GM12874 (cell line): ENCODE measurements at regions not wholly inside any gene's neighbourhood (a gene's known extent, or its start where the extent isn't known, plus 50 kb on each side); places are given as distances from the start of the nearest gene placed in this dataset.

ENCODE experiments used
- CTCF ChIP-seq: IDR thresholded peaks from 2 replicates; pipeline ENCODE4 v1.5.1; 2011; ENCODE audit warnings: low read depth, mild to moderate bottlenecking, control low read depth, low read length, moderate library complexity; ENCODE audit not compliant: insufficient read depth

DNA sequence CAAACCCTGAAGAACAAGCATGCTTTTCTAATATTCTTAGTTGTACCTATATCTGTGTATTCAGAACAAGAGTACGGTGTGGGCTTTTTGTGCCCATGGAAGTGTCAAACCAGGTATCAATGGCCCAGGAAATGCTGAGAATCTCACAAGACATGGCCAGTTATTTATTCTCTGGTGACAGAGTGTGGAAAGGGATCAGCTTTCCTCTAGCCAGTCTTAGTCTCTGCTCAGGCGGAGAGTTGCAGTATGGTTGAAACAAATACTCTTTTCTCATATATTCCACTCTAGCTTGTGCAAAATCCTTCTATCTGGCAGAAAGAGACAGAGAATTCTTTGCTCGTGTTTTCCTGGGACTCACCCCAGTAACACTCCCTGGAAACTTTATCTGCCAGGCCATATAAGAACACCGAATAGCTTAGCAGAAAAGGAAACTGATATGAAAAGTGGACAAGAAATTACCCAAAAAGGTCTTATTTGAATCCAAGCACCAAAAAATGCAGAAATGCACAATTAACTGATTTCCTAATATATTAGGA lies 173.3 kb upstream of the RSPO3 start:
- TF ChIP-seq CTCF, result no peak

DNA sequence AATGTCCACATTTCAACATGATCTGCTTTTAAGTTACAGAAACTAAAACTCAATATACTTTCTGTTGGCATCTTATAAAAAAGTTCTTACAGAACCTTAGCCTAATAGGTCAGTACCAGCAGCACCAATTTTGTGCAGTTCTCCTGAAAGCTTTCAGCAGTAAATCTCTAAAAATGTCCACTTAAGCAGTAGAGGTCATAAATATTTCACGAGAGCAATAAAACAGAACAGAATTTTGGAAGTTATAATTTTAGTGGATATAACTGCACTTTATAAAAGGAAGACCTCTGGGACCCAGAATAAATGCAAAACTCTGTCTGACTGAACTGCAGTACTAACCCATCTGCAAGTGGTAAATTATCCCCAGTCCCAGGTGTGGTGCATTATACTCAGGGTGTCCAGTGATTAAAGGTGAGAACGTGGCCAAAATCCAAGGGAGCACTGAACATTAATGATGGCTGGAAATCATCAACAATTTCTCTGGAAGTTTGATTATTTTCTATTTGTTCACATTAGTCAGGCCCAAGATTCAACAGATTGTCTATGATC lies 172.6 kb upstream of the RSPO3 start:
- no peak for TF ChIP-seq CTCF

DNA sequence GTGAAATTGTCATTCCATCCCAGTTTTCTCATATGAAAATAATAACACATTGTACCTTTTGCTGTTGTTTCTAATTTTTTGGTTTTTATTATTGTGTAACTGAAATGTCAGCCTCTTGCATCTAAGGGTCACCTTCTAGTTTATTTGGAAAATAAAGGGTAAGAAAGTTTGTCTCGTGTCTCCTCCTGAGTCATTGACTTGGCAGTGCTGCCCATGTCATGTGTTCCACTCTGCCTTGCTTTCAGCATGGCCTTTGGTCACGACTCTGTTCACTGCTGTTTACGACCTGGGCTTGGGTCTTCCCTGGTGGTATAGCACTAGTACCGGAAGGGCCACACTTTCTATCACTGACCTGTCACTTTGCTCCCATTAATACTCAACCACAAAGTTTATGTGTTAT lies 171.4 kb upstream of the RSPO3 start:
- TF ChIP-seq CTCF, result no peak

DNA sequence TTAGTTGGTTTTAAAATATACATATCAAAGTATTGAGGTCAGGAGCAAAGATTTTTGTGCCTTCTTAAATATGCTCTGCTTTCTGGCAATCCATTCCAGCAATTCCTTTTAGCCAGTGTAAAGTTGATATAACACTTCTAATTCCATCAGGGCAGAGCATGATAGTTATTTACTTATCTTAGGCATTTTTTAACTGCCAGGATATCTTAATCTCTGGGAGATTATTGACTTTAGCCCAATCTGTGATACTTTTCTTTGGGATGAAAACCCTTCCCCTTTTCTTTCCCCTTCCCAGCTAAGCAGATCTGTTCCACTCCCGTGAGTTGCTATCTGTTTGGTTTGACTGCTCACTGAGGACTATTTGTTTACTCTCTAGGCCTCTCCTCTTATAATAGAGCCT lies 168.7 kb upstream of the RSPO3 start:
- no peak for TF ChIP-seq CTCF

DNA sequence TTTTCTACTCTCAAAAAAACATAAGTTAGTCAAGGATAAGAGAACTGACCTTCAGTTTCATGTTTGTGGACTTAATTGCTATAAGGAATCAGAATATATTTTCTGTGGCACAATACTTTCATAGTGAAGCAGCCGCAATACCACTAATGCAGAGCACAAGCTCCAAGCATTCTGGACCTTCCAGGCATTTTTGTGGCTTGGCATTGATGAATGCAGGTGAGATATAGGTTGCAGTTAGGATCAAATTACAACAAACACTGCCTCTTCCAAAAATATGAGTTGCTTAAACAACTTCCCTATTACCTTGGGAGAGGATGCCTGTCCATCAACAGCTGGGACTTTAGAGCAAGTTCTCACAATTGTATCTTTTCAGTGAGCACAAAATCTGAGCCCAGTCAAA lies 162.8 kb upstream of the RSPO3 start:
- no peak for TF ChIP-seq CTCF

- no peak for TF ChIP-seq CTCF
These were observed 160.8 kb upstream of the RSPO3 start for GRCh38 chr6:126957721-126958120.

DNA sequence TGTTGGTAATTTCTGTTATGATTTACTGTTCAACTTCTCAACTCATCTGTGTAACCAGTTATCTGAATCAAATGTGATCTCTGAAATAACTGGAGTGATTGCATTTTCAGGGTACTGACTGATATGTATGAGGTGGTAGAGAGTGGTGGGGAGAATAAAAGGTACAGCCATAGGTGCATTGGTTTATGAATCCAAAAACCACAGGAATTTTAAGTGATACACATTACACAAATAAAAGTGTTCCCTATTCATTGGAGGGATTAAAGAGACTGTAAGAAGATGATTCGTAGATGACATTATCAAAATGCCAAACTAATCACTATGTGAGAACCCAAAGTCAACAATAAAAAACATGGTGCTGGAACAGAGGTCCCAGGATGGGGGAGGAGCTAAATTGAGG lies 158.7 kb upstream of the RSPO3 start:
- TF ChIP-seq CTCF, result no peak
